ENCODE measurements at regions not wholly inside any gene's neighbourhood (a gene's known extent, or its start where the extent isn't known, plus 50 kb on each side); places are given as distances from the start of the nearest gene placed in this dataset.
"Not testable (repeated sequence)": the region's sequence is repeated elsewhere in the genome, so short reads cannot be mapped to it uniquely, and the experiment has no call there.

- no peak overlapping the region for H3K27ac Mint-ChIP-seq (ENCODE audit: unreplicated experiment)
- H3K4me1 Mint-ChIP-seq (ENCODE audit: low read depth): no peaks in the 10 kb centered on the region
- no peak for TF ChIP-seq CTCF (IDR thresholded peaks at IDR 0.05)
- H3K9me3 Mint-ChIP-seq (ENCODE audit: low read depth): peaks cover 13% of the 10 kb centered on the region
- no peak overlapping the region for H3K4me3 Mint-ChIP-seq (ENCODE audit: unreplicated experiment)
- DNase-seq (ENCODE audit: low spot score): no peak
- no peaks in the 10 kb centered on the region for H3K27me3 Mint-ChIP-seq (ENCODE audit: low read depth)
- H3K36me3 Mint-ChIP-seq (ENCODE audit: low read depth): no peaks in the 10 kb centered on the region
Observed at GRCh38 chr9:12305211-12305610, 388.0 kb upstream of the TYRP1 start.

- Mint-ChIP-seq H3K27ac (ENCODE audit: unreplicated experiment) (no peak overlapping the region), H3K9me3 (ENCODE audit: low read depth) (peaks cover 41% of the 10 kb centered on the region), H3K4me3 (ENCODE audit: unreplicated experiment) (no peak overlapping the region), H3K4me1 (ENCODE audit: low read depth) (no peaks in the 10 kb centered on the region), H3K36me3 (ENCODE audit: low read depth) (peaks cover 2% of the 10 kb centered on the region), H3K27me3 (ENCODE audit: low read depth) (peaks cover 1% of the 10 kb centered on the region)
- DNase-seq (ENCODE audit: low spot score): no peak
- no peak for TF ChIP-seq CTCF (IDR thresholded peaks at IDR 0.05)
Observed at GRCh38 chr9:12314589-12314988, 378.6 kb upstream of the TYRP1 start.

GRCh38 chr9:12318732-12319685 lies 374.2 kb upstream of the TYRP1 start:
- Mint-ChIP-seq H3K27me3 (ENCODE audit: low read depth) (peaks cover 6% of the 10 kb centered on the region), H3K9me3 (ENCODE audit: low read depth) (peaks cover 2% of the 10 kb centered on the region), H3K36me3 (ENCODE audit: low read depth) (no peaks in the 10 kb centered on the region), H3K4me3 (ENCODE audit: unreplicated experiment) (no peak overlapping the region), H3K4me1 (ENCODE audit: low read depth) (no peaks in the 10 kb centered on the region), H3K27ac (ENCODE audit: unreplicated experiment) (no peak overlapping the region)
- DNase-seq (ENCODE audit: low spot score): no peak
- TF ChIP-seq CTCF (IDR thresholded peaks at IDR 0.05): no peak

GRCh38 chr9:12329623-12329985 lies 363.6 kb upstream of the TYRP1 start:
- Mint-ChIP-seq H3K27me3 (ENCODE audit: low read depth) (peaks cover 22% of the 10 kb centered on the region), H3K36me3 (ENCODE audit: low read depth) (no peaks in the 10 kb centered on the region), H3K9me3 (ENCODE audit: low read depth) (no peaks in the 10 kb centered on the region), H3K4me1 (ENCODE audit: low read depth) (peaks cover 2% of the 10 kb centered on the region), H3K4me3 (ENCODE audit: unreplicated experiment) (no peak overlapping the region), H3K27ac (ENCODE audit: unreplicated experiment) (no peak overlapping the region)
- DNase-seq (ENCODE audit: low spot score): no peak
- TF ChIP-seq CTCF (IDR thresholded peaks at IDR 0.05): peak; percentile 63

- H3K27me3 Mint-ChIP-seq (ENCODE audit: low read depth); H3K36me3 Mint-ChIP-seq (ENCODE audit: low read depth); H3K27ac Mint-ChIP-seq (ENCODE audit: unreplicated experiment); H3K4me3 Mint-ChIP-seq (ENCODE audit: unreplicated experiment); DNase-seq (ENCODE audit: low spot score); H3K9me3 Mint-ChIP-seq (ENCODE audit: low read depth); H3K4me1 Mint-ChIP-seq (ENCODE audit: low read depth): not testable (repeated sequence)
Observed at GRCh38 chr9:12333966-12334365, 359.2 kb upstream of the TYRP1 start.

- Mint-ChIP-seq H3K4me1 (ENCODE audit: low read depth) (no peaks in the 10 kb centered on the region), H3K9me3 (ENCODE audit: low read depth) (no peaks in the 10 kb centered on the region), H3K4me3 (ENCODE audit: unreplicated experiment) (no peak overlapping the region), H3K27me3 (ENCODE audit: low read depth) (peaks cover 7% of the 10 kb centered on the region), H3K27ac (ENCODE audit: unreplicated experiment) (no peak overlapping the region), H3K36me3 (ENCODE audit: low read depth) (no peaks in the 10 kb centered on the region)
- DNase-seq (ENCODE audit: low spot score): no peak
- no peak for TF ChIP-seq CTCF (IDR thresholded peaks at IDR 0.05)
Observed at GRCh38 chr9:12350775-12351174, 342.4 kb upstream of the TYRP1 start.

Measured in chondrocyte (in vitro differentiated cells).